ENCODE measurements at regions not wholly inside any gene's neighbourhood (a gene's known extent, or its start where the extent isn't known, plus 50 kb on each side); places are given as distances from the start of the nearest gene placed in this dataset.
"Not testable (repeated sequence)": the region's sequence is repeated elsewhere in the genome, so short reads cannot be mapped to it uniquely, and the experiment has no call there.

DNA sequence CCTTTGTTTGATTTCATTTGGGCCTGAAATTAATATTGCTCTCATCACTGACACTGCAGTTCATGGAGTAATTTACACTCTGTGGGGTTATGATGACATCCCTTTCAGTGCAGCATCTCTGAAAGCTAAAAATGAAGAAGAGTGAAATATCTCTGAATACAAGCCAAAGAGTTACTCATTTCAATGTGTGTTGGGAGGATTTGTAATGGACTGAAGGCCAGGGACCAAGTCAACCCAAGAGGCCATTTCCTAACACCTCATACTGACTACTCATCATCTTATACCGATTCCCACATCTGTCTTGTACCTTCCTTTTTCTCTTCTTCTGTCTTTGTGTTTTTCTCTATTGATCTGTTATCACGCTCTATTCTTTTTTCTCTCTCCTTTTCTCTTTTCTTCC, 374.4 kb upstream of the FRG1 start:
- TF ChIP-seq, protein P1, sequence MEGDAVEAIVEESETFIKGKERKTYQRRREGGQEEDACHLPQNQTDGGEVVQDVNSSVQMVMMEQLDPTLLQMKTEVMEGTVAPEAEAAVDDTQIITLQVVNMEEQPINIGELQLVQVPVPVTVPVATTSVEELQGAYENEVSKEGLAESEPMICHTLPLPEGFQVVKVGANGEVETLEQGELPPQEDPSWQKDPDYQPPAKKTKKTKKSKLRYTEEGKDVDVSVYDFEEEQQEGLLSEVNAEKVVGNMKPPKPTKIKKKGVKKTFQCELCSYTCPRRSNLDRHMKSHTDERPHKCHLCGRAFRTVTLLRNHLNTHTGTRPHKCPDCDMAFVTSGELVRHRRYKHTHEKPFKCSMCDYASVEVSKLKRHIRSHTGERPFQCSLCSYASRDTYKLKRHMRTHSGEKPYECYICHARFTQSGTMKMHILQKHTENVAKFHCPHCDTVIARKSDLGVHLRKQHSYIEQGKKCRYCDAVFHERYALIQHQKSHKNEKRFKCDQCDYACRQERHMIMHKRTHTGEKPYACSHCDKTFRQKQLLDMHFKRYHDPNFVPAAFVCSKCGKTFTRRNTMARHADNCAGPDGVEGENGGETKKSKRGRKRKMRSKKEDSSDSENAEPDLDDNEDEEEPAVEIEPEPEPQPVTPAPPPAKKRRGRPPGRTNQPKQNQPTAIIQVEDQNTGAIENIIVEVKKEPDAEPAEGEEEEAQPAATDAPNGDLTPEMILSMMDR (IDR thresholded peaks at IDR 0.05) = not testable (repeated sequence)
- TF ChIP-seq POLR2AphosphoS5, POLR2A (IDR thresholded peaks at IDR 0.05): not testable (repeated sequence)
